GM19463 (cell line): ENCODE measurements at regions not wholly inside any gene's neighbourhood (a gene's known extent, or its start where the extent isn't known, plus 50 kb on each side); places are given as distances from the start of the nearest gene placed in this dataset.

Experiments used
- ATAC-seq: cut with Tn5 transposase; IDR thresholded peaks from one replicate; pipeline ENCODE4 v1.9.1; 2021; ENCODE audit warnings: mild to moderate bottlenecking, moderate library complexity; ENCODE audit not compliant: unreplicated experiment

DNA sequence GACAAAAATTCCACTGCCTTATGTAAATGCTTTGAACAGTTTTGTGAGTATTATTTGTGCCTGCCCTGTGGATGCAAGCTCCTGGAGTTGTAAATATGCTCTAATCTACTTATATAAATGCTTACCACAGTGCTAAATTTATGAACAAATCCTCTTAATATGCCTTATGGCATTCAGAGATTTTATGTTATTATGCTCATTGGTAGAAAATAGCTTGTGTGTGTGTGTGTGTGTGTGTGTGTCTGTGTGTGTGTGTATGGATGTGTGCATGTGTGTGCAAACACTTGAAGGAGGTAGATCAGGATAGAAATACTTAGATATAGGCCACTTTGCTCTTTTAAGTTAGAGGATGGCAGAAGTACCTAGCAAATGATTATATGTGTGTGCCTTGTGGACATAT is 253.9 kb downstream of the TAF11L14 start:
- no peak for ATAC-seq

DNA sequence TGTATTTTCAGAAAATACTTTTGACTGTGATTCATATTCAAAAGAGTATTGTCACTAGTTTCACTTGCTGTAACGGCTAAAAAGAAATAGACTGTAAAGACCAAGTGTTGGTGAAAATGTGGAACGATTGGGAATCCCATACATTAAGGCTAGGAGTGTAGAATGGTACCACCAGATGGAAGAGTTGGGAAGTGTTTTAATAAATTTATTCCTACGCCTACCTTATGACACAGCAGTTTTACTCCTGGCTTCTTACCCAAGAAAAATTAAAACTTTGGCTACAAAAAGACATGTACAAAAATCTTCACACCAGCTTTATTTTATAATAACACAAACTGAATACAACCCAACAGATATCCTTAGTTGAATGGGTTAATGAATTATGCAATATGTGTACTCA is 256.2 kb downstream of the TAF11L14 start:
- no peak for ATAC-seq

DNA sequence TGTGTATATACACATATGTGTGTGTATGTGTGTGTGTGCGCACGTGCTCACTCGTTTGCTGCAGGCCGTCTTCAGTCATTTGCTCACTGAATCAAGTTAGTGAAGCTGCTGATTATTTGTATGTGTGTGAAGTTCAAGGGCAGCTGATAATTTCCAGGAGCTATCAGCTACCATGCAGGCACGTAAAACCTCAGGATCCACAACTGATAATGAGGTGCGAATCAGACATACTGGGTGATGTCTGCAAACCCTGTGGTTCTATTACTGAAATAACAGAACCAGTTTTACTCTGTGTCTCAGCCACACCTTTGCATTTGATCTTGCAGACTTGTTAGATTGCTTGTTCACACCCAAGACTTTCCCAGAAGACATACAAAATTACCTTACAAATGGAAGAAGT is 257.6 kb downstream of the TAF11L14 start:
- no peak for ATAC-seq

DNA sequence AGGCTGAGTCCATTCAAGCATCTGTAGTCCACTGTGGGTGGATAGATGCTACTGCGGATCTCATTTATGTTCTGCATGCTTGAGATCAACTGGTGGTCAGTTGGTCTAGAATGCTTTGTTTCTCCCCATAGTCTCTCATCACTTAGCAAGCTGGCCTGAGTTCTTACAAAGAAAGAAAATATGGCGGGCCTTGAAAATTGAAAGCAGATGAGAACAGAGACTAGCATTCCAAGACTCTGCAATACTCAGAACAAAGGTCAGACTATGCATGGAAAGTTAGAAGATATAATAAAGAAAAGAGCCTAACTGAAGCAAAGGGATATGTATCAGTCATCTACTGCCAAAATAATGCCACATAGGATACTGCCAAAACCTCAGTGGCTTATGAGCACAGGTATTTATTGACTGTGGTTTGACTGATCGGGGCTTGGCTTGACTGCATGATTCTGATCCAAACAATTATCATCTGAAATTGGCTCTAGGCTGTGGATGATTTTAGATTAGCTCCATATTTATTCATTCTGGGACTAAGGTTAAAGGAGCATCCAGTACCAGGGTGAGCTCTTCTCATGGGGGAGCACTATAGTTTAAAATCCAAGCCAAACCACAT is 258.9 kb downstream of the TAF11L14 start:
- ATAC-seq = no peak

DNA sequence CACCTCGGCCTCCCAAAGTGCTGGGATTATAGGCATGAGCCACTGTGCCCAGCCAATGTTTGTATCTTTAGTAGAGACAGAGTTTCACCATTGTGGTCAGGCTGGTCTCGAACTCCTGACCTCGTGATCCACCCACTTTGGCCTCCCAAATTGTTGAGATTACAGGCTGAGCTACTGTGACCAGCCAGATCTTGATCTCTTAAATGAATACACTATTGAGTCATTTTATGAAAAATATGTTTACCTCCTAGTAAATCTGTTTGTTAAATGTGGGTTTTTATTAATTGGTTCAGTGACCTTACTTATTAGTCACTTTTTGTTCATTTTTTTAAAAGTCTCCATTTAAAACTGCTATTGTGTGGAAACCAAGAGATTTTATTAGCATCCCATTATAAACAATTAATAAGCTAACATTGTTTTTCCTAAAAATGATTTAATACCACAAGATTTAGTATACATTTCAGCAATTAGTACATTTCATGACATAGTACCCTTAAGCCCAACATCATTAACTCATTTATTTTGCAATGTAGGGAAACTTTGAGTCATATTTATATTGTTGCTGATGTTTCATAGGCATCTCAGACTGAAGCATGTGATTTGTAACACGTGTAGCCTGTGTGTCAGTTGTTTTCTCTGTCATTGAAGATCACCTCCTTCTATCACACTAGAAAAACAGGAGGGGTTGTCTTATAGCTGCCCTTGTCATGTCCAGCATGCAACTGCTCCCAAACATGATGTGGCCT is 261.2 kb downstream of the TAF11L14 start:
- ATAC-seq = no peak

DNA sequence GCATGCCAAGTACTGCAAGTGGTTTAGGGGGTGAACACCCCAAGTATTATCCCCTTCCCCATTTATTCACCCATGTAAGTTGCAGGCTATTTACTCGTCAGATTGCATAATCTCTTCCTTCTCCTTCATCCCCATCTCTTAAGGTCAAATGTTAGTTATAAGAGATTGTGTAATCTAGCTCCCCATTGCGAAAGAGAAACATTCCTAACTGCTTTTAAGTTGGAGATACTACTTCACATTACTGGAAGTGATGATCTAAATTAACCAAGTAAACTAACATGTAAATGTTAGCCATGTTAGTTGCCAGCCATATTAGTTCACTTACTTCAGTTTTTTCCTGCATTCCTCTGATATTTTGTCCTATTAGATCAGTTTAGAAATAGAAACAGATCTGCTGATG is 262.3 kb downstream of the TAF11L14 start:
- ATAC-seq = no peak

DNA sequence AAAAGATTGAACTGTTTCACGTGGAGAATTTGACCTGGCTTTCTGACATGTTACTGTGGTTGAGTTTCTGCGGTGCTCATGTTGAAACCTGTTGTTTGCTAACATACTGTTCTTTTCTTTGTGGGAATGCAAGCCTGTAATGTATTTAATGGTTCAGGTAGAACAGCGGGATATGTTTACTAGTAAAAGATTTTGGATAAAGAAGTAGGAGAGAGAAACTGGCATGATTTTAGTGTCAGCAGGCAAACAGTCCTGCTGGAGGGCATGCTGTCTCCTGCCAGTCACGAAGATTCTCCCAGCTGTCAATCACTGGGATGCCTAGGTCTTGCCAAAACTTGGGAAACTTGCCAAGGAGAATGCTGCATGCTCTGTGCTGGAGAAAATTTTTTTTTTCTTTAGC is 263.5 kb downstream of the TAF11L14 start:
- no peak for ATAC-seq

DNA sequence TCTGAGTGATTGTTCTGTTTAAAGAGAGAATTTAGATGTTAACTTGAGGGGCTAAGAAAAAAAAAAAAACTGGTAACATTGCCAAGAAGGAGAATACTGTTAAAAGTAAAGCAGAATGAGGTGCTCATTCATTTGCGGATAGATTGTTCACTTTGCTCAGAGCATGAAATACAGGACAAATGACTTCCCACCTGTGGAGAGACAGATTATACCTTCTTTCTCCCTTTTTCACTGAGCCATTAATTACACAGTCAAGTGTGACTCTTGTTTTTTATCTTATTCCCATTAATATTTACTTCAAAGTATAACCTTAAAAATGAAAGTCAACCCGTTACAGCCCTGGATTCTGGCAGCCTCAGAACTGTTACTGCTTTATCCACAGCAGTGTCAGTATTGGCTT is 264.5 kb downstream of the TAF11L14 start:
- no peak for ATAC-seq

DNA sequence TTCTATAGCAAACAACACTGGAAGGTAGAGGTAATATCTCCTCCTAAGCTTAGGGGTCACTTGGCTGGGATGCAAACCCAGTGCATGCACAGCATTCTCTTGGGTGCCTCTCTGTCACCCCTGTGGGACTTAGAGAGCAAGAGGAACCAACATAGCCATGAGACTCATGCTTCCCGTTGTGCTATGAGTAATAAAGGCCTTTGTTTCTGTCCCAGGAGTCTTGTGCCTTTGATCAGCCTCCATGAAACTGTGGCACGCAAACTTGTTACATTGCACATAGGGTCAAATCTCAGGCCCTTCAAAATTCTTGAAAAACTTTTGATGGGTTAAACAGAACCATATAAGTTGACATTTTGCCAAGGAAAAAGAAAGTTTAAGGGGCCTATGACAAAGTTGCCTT is 272.8 kb downstream of the TAF11L14 start:
- peak; percentile 74 for ATAC-seq

DNA sequence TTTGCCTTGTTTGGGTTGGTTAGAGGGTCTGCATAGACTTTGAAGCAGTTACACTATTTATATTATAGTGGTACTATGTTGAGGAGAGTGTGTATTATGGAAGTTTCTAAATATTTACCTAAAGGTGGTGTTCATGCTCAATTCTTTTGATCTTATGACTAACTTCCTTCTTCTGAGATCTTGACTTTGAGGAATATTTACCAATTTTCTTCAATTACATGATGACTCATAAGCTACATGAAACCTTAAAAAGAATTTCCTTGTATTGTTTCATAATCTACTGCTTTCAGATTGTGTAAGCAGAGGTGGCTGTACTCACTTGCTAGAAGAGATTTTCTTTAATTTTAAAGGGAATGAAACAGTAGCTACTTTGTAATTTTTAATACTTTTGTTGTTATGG is 276.1 kb downstream of the TAF11L14 start:
- peak; percentile 38 for ATAC-seq

DNA sequence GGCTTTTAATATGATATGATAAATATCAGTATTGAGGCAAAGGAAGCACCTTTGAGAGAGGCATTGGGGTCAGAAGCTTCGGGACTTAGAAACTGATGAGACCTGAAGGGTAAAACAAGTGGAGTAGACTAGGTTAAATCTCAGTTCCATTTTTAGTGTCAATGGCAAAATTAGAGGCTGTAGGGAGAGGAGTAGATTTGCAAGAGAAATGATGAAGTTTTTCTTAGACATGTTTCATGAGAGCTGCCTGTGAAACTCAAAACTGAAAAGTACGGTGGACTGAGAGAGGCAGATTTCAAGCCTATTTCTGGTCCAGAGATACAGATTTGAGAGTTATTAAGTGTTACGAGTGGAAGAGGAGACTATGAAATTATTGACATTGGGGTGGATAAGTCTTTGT is 278.5 kb downstream of the TAF11L14 start:
- ATAC-seq = peak; percentile 40

DNA sequence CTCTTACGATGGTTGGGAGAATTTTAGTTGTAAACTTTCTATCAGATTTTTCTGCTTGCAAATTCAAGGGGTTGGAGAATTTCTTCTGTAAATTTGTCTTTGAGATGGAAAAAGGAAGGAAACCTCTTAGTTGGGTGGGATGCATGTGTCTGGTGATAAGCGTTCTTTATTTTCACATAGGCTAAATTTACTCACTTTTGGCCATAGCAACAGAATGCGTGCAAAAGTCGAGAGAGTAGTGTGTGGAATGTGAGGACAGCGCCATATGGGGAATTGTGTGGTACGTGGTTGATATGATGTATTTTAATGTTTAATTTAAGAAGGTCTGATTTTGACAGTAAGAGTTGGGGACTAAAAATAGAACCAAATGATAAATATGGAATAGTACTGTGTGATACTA is 282.2 kb downstream of the TAF11L14 start:
- ATAC-seq = no peak

DNA sequence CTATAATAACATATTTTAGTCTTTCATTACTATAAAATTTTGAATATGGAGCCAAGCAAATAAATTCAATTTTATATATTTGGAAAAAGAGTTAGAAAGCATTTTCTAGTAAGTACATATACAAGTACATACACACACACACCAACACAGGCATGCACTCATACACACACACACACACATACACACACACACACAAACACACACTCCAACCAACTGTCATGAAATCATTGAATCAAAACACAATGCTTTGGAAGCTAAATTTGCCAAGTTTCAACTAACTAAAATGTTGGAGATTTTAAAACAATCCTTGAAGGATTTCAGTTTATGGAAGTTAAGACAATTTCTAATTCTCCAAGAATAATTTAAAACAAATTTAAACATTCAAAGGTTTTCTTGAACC is 283.2 kb downstream of the TAF11L14 start:
- no peak for ATAC-seq

DNA sequence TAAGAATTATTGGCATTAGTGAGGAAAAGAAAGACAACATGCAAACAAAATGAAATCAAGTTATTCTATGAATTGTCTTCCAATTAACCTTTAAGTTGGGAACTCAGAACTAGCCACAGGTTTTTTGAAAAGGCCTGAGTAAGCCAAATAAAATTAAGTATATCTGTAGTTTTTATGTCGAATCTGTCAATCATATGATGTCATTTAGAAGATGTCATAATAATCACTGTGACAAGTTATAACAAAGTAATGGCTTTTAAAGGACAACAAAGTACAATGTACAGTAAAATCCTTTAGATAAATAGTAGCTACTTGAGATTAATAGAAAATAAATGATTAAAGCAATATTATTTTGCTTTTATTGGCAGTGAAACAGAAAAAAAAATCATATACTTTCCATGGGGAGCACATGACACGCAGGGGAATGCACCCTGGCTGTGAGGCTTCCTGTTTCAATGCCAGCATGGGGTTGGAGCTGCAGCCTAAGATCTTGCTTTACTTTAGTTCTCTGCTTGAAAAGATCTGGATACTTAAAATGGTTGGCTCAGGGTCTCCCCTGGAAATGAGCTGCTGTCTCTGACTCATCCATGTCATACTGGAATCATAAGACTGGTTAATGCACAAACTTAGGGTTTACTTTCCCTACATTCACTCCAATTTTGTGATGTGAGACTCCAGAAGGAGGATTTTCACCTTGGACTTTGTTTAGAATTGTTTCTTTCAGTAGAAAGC is 284.3 kb downstream of the TAF11L14 start:
- ATAC-seq = no peak

DNA sequence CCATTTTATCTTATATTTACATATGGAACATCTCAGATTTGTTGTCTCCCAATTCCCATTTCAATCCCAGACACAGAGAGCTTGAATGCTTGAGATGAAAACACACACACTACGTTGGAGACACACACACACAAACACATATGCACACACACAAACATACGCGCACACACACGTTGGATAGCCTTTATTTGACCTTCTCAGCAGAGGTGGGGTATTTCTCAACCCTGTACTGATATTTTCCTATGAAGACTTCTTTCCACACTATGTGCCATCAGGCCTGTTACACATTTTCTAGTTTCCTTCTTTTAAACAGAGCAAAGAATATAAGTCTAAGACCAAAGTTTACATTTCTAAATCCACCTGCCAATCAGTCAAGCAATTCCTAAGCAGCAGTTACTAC is 291.0 kb downstream of the TAF11L14 start:
- ATAC-seq = no peak

DNA sequence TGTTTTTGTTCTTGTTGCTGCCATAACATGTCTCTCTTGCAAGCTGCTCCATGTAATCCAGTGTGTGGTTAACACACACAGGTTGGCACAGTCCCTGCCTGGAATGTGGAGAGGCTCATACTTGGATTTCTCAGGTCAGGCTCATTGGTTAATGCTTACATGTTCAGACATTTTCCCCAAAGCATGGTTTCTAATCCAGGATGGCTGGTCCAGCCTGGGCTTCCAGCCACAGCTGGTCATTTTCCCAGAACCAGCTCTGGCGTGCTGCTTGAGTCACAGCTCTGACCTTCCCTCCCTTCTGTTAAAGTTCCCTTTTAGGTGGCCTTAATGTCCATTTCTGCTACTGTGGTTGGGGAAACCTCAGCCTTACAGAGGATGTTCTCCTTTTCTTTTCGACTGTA is 294.3 kb downstream of the TAF11L14 start:
- no peak for ATAC-seq

DNA sequence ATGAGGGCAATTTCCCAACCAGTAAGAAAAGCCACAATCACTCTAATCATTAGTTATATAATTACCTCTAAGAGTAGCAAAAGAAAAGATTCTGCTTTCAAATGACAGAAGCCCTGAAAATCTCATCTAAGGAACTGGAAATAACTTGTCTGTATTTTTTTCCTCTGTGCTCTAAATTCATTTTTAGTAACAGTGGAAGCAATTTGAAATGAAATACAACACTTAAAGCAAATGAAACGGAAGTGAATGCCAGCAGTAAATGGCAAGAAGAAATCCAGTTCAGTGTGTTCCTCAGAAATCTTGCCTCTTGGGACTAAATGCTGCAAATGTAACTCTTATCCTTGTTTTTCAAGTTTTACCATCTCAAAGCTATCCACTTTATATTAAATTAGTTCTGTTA is 294.9 kb downstream of the TAF11L14 start:
- ATAC-seq = no peak

DNA sequence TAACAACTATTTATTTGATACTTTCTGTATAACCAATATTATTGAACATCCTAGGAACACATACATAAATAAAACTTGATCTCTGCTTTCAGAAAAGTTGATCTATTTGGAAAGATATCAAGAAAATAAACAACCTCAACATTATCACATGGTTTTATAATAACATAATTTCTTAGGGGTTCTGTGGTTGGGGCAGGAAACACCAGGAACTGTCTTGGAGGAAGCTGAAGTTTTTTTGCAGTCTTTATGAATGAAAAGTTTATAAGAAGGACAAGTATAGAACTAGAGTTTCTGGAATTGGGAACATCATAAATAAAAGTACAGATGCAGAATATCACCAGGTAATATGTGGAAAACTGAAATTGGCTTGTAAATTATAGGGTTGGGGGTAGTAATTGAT is 296.1 kb downstream of the TAF11L14 start:
- ATAC-seq = no peak

DNA sequence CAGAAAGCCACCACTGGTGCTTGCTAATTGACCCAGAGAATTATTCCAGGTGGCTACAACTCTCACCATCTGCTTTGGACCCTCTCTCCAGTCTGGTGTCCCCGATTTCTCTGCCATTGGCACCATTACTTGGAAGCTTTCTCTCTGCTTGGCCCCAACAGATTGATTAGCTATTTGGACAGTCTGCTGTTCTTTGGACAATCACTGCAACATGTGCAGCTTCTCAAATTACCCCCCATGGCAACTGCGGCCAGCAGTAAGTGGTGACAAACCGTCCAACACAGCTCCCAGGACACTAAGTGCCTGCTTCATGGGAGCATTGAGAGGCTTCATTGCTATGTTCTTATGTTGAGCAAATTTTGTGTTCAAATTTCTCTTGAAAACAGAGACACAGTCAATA is 309.8 kb downstream of the TAF11L14 start:
- no peak for ATAC-seq

DNA sequence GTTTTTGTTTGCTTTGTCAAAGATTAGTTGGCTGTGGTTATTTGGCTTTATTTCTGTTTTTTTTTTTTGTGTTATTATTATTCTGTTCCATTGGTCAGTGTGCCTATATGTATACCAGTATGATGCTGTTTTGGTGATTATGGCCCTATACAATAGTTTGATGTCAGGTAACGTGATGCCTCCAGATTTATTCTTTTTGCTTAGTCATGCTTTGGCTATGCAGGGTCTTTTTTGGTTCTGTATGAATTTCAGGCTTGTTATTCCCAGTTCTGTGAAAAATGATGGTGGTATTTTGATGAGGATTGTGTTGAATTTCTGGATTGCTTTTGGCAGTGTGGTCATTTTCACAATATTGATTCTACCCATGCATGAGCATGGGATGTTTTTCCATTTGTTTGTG is 312.8 kb downstream of the TAF11L14 start:
- no peak for ATAC-seq

DNA sequence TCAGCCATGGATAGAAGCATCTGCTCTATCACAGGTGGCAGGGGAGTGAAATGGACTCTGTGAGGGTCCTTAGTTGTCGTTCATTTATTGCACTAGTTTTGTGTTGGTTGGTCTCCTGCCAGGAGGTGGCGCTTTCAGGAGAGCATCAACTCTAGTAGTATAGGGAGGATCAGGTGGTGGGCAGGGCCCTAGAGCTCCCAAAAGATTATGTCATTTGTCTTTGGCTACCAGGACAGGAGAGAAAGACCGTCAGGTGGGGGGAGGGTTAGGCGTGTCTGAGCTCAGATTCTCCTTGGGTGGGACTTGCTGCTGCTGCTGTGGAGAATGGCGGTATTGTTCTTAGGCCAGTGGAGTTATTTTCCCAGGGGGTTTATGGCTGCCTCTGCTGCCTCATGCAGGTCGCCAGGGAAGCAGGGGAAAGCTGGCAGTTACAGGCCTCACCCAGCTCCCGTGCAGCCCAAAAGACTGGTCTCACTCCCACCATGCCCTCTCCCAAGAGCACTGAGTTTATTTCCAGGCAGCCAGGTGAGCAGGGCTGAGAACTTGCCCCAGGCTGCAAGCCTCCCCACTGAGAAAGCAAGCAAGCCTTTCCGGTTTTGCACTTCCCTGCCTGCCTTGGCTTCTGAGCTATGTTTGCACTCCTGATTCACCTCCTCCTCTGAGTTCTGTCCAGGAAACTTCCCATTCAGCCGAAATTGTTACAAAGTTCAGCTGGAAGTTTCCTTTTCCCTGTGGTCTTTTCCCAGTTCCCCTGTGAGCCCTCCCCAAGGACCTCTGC is 317.3 kb downstream of the TAF11L14 start:
- ATAC-seq = no peak
